Fibroblast of lung (primary cell): ENCODE measurements at regions not wholly inside any gene's neighbourhood (a gene's known extent, or its start where the extent isn't known, plus 50 kb on each side); places are given as distances from the start of the nearest gene placed in this dataset.
A peak's percentile ranks its signal among the peaks of the same experiment; 100 is the strongest.

ENCODE experiments used
- DNase-seq, 2 donors: peaks; one replicate each; pipeline versions ENCODE4 v3.0.0 to v3.0.0-alpha.2; 2010; ENCODE audit warnings: low read depth in 2 of 2
- H2AFZ ChIP-seq: 2 replicates; pipeline ENCODE4 v1.5.1; 2012; ENCODE audit warnings: low read length, control low read depth, inconsistent platforms
- H3K27ac ChIP-seq: 2 replicates; pipeline ENCODE4 v1.5.1; 2011; ENCODE audit warnings: low read length, control low read depth; ENCODE audit not compliant: insufficient read depth
- H3K27me3 ChIP-seq: 2 replicates; pipeline ENCODE4 v1.5.1; 2011; ENCODE audit warnings: mild to moderate bottlenecking, low read length; ENCODE audit not compliant: control insufficient read depth, insufficient read depth
- H3K36me3 ChIP-seq: 2 replicates; pipeline ENCODE4 v1.5.1; 2011; ENCODE audit warnings: low read length; ENCODE audit not compliant: control insufficient read depth, insufficient read depth
- H3K4me1 ChIP-seq: 2 replicates; pipeline ENCODE4 v1.5.1; 2011; ENCODE audit warnings: low read length; ENCODE audit not compliant: control insufficient read depth, insufficient read depth; ENCODE audit errors: extremely low read depth
- H3K4me2 ChIP-seq: 2 replicates; pipeline ENCODE4 v1.5.1; 2011; ENCODE audit warnings: low read length, control low read depth; ENCODE audit not compliant: insufficient read depth; ENCODE audit errors: extremely low read depth
- H3K4me3 ChIP-seq, 4 experiments: fragments of 200-600 bp in 1 of 4; sonication (generic) in 1 of 4; replicated peaks in 1 of 4; 2 replicates each; pipeline ENCODE4 v1.5.1; 2011 to 2016; ENCODE audit warnings: low read length in 4 of 4, low read depth in 3 of 4, mild to moderate bottlenecking in 3 of 4, control low read depth in 2 of 4, inconsistent platforms in 1 of 4, mixed read lengths in 1 of 4; ENCODE audit not compliant: insufficient read depth in 1 of 4; ENCODE audit errors: control extremely low read depth in 1 of 4
- H3K79me2 ChIP-seq: 2 replicates; pipeline ENCODE4 v1.5.1; 2012; ENCODE audit warnings: mild to moderate bottlenecking, low read length, inconsistent platforms; ENCODE audit not compliant: control insufficient read depth, insufficient read depth
- H3K9ac ChIP-seq: 2 replicates; pipeline ENCODE4 v1.5.1; 2011; ENCODE audit warnings: mild to moderate bottlenecking, low read length, control low read depth; ENCODE audit not compliant: insufficient read depth
- H3K9me3 ChIP-seq: 2 replicates; pipeline ENCODE4 v1.5.1; 2012; ENCODE audit warnings: low read depth, low read length; ENCODE audit not compliant: control insufficient read depth, insufficient read depth
- H4K20me1 ChIP-seq: 2 replicates; pipeline ENCODE4 v1.5.1; 2011; ENCODE audit warnings: low read length; ENCODE audit not compliant: control insufficient read depth, insufficient read depth; ENCODE audit errors: extremely low read depth
- CTCF ChIP-seq, 2 donors: IDR thresholded peaks in 1 of 2; conservative IDR thresholded peaks in 1 of 2; 1 replicate in 1 of 2; 2 replicates in 1 of 2; pipeline ENCODE4 v1.5.1; 2011 to 2012; ENCODE audit warnings: low read length in 2 of 2, control low read depth in 1 of 2, inconsistent platforms in 1 of 2, low read depth in 1 of 2, mild to moderate bottlenecking in 1 of 2
- EZH2 ChIP-seq: IDR thresholded peaks from 2 replicates; pipeline ENCODE4 v1.5.1; 2012; ENCODE audit warnings: low read length, control low read depth, mild to moderate bottlenecking; ENCODE audit errors: missing control alignments

- H3K4me2 ChIP-seq, result no peak overlapping the region
- no peaks in the 10 kb centered on the region for H3K27me3 ChIP-seq
- no peak overlapping the region for H3K9ac ChIP-seq
- H4K20me1 ChIP-seq, result no peaks in the 10 kb centered on the region
- DNase-seq, result peak in 1 of 2 donors; percentile 70
- H3K9me3 ChIP-seq, result no peaks in the 10 kb centered on the region
- TF ChIP-seq EZH2 (no peak), CTCF (conservative IDR thresholded peaks at IDR 0.05 in 1 of 2, IDR thresholded peaks at IDR 0.05 in 1 of 2; ENCODE audit: low read depth in 1 of 2, low read length in 2 of 2) (no peak)
- no peak overlapping the region for H3K27ac ChIP-seq
- no peaks in the 10 kb centered on the region for H3K36me3 ChIP-seq
- H2AFZ ChIP-seq, result no peak overlapping the region
- no peak overlapping the region for H3K4me3 ChIP-seq
- peaks cover 8% of the 10 kb centered on the region for H3K4me1 ChIP-seq
- H3K79me2 ChIP-seq, result no peaks in the 10 kb centered on the region
Observed at GRCh38 chr15:66832664-66833063, 130.6 kb downstream of the SMAD6 start.

- H3K36me3 ChIP-seq, result no peaks in the 10 kb centered on the region
- no peak overlapping the region for H2AFZ ChIP-seq
- H3K4me1 ChIP-seq, result peaks cover 8% of the 10 kb centered on the region
- no peak overlapping the region for H3K4me3 ChIP-seq
- H3K27me3 ChIP-seq, result no peaks in the 10 kb centered on the region
- H3K79me2 ChIP-seq, result no peaks in the 10 kb centered on the region
- H3K9ac ChIP-seq, result no peak overlapping the region
- H4K20me1 ChIP-seq, result no peaks in the 10 kb centered on the region
- H3K27ac ChIP-seq, result peak overlapping the region; percentile 14
- H3K9me3 ChIP-seq, result no peaks in the 10 kb centered on the region
- no peak for DNase-seq
- TF ChIP-seq CTCF (conservative IDR thresholded peaks at IDR 0.05 in 1 of 2, IDR thresholded peaks at IDR 0.05 in 1 of 2; ENCODE audit: low read depth in 1 of 2, low read length in 2 of 2), result no peak
- TF ChIP-seq EZH2, result no peak
- no peak overlapping the region for H3K4me2 ChIP-seq
Observed at GRCh38 chr15:66833371-66833770, 131.3 kb downstream of the SMAD6 start.

GRCh38 chr15:66833803-66834202 lies 131.8 kb downstream of the SMAD6 start:
- no peaks in the 10 kb centered on the region for H3K36me3 ChIP-seq
- H3K4me1 ChIP-seq, result peaks cover 8% of the 10 kb centered on the region
- no peaks in the 10 kb centered on the region for H4K20me1 ChIP-seq
- H3K27me3 ChIP-seq, result no peaks in the 10 kb centered on the region
- no peak overlapping the region for H3K27ac ChIP-seq
- no peaks in the 10 kb centered on the region for H3K9me3 ChIP-seq
- no peak overlapping the region for H3K4me3 ChIP-seq
- no peak for TF ChIP-seq CTCF (conservative IDR thresholded peaks at IDR 0.05 in 1 of 2, IDR thresholded peaks at IDR 0.05 in 1 of 2; ENCODE audit: low read depth in 1 of 2, low read length in 2 of 2)
- H3K9ac ChIP-seq, result no peak overlapping the region
- H3K4me2 ChIP-seq, result no peak overlapping the region
- no peaks in the 10 kb centered on the region for H3K79me2 ChIP-seq
- DNase-seq, result no peak
- no peak overlapping the region for H2AFZ ChIP-seq
